GM18502 (cell line): ENCODE measurements at regions not wholly inside any gene's neighbourhood (a gene's known extent, or its start where the extent isn't known, plus 50 kb on each side); places are given as distances from the start of the nearest gene placed in this dataset.

Experiments used
- ATAC-seq: cut with Tn5 transposase; IDR thresholded peaks from one replicate; pipeline ENCODE4 v1.9.1; 2021; ENCODE audit warnings: mild to moderate bottlenecking; ENCODE audit not compliant: unreplicated experiment, poor library complexity

DNA sequence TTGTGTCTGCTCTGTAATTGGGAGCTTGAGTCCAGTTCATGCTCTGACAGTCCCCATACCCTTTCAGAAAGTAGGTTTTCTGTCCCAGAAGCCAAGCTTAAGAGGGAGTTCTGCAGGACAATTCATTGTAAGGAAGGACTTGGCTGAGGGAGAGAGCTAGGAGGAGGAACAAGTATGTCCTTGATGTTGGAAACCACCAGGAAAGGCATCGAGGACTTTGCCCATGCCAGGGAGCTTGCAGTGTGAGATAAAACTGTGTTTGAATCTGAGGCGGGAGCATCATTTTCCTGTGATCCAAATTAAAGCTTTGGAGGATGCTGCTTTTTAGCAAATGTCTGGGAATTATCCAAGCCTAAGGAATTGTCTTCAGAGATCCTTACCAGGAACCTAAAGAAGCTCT, 175.3 kb downstream of the EMP1 start:
- no peak for ATAC-seq

DNA sequence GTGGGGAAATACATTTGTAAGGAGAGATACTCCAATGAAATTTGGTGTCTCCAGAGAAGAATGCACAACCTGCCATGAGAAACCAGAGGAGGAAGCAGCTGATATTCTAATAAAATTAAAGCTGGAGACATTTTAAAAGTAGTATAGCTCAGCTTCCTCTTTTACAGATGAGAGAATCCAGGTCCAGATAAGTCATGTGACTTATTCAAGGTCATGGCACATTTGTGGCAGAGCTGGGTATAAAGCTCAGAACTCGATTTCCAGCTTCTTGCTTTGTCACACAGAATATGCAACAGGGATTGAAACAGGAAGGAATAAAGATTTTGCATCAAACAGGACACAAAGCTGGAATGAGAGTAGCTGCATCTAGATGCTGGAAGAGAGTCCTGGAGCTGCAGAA, 174.8 kb downstream of the EMP1 start:
- no peak for ATAC-seq

DNA sequence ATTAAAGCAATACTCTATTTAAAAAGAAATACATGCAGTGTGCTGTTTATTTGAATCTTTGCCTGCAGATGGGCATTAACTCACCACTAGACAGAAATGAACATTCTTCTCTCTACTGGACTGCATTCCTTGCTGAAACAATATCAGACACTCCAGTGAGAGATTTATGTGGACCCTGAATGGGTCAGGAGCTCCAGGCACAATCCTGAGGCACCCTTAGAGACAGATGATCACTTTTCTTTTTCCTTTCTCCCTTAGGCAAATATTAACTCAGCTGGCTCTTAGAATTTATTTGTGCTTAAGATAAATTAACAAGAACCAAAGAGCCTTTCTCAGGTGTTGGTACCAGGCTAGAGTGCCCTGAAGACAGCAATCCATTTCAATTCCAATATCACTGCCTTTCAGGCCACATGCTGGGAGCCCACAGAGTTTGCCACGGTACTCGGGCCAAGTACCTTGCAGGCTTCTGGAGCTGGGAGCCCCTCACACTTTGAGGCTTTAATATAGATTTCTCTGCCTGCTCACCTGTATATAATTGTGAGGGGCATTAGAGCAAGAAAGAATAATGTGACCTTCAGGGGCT, 173.0 kb downstream of the EMP1 start:
- no peak for ATAC-seq

DNA sequence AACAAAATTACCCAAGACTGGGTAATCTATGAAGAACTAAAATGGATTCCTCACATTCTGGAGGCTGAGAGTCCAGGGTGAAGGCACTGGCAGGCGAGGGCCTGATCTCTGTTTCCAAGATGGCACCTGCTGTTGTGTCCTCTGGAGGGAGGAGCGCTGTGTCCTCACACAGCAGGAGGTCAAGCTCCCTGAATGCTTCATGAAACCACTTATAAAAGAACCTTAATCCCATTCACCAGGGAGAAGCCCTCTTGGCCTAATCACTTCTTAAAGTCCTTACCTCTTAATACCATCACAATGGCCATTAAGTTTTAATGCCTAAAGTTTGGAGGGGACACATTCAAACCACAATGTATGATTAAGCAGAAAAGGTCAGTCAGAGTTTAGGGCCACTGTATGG, 172.4 kb downstream of the EMP1 start:
- ATAC-seq, result no peak

DNA sequence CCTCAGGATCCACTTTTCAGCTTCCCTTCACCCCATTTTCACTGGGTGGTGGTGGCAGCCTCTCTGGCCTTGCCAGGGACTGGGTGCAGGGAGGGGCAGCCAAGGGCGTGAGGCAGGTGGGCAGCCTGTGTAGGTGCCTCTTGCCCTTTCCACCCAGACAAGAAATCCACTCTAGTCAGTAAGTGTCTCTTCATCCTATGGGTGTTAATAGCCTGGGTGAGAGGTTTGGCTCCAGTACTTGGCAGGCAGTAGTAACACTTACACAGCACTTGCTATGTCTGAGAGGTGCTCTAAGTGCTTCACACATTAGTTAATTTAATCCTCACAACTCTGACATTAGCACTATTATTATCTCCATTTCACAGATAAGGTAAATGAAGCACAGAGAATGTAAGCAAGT, 171.9 kb downstream of the EMP1 start:
- no peak for ATAC-seq

DNA sequence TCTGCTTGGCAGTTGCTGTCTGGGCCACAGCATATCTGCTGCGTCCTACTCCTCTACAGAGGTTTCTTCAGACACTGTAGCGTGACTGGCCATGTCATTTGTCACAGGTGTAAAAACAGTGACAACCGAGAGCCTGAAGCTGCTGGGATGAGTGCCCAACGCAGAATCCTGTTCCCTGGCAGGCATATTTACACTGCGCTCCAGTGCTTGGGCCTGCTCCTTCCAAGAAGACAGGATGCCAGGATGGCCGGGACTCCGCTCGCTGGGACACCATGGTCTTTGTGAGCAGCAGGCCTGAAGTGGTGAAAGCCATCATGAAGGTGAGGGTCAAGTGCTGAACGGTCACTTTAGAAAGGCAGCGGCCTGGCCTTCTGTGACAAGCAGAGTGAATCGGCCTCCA, 171.4 kb downstream of the EMP1 start:
- ATAC-seq, result no peak

DNA sequence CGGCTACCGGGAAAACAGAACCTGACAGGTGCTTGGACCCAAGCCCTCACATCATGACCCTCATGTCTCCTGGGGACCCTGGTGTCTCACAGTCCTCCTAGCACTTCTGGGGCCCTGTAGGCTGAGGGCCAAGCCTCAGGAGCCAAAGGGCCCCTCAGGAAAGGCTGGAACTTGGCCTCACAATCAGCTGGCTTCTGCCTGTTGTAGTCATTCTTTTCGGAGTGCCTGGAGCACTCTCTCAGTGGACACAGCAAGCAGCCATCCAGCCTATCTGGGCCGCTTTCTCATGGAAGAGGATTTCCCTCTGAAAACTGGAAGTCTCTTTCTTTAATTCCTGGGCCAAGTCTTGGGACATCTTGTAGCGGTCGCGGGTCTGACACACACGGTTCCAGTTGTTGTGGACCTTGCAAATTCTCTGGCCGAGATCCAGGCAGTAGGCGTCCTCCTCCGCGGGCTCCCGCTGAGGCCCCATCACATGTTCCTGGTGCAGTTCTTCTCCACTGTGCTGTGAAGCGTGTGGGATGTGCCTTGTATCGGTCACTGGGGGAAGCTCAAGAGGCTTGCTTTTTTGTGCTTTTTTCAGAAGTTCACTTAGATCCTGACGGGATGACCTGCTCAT, 169.3 kb downstream of the EMP1 start:
- no peak for ATAC-seq

DNA sequence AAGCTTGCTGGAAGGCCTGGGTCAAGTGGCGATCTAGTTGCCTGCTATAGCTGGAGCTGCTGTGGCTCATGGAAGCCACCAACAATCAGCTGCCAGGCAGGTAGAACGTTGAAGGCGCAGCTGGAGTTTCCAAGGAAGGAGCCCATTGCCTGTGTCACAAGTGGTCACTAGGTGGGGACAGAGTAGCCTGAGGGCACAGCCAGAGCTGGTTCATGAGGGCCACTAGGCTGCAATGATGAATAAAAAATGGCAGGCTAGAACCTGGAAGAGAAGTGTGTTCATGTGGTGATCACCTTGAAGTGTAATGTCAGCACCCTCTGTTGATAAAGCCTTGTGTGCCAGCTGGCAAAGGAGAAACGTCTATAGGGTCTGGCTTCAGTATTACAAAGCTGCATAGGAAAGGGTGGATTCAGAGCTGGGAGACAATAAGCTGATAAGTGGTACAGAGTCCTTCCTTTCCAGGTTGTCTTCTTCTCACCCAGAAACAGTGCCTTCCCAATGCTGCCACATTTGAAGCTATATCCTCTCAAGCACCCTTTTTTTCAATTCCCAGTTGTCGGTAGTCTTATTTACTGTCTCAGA, 165.8 kb downstream of the EMP1 start:
- peak; percentile 94 for ATAC-seq

DNA sequence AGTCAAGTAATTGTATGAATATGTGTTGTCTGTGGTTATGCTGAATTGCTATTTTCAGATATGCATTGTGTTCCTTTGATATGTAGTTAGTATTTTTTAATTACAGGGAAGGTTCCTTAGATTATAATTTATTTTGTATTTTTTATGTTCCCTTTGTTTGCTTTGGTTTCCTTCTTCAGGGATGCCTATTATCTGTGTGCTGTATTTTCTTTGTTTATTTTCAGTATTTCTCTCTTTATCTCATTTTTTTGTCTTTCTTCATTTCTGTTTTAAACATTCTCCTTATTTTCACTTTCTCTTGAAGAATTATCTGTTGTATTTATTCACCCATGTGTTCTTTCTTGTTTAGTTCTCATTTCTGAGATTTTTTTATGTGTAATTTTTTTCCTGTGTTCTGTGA, 163.1 kb downstream of the EMP1 start:
- no peak for ATAC-seq

DNA sequence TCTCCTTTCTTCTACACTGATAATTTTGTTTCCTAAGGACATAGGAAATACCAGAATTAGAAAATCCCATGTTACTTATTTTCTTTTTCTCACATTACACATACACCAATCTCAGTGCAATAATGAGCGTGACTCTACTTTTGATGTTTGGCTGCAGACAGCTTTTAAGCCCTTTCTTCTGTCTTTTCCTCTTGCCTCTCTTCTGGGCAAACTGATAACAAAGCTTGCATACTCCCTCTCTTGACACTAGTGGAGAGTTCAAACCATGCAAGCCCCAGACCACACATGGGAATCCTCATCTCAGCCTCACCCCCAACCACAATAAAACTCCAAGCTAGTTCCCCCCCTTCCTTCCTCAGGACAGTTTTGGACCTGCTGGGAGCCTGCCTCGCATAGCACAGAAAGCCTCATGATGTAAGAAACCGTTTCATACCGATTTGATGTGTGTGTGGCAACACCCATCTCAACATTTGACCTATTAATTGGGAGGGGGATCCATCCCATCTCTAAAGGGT, 161.9 kb downstream of the EMP1 start:
- ATAC-seq, result no peak

DNA sequence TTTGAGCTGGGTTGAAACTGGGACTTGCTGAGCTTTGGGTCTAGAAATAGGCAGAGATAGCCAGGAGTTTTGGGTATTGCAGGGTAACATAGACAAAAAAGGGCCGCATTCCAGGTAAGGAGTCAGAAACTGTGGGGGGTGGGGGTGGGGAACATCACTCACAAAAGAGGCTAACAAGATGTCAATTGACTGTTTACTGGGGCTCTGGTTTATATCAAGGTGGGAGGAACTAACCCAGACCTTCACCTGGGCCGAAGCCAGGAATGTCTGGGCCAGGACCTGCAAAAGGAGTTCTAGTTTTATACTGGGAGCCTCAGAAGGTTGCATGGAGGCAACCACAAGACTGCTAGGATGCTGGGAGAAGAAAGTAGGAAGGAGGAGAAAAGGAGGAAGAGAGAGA, 154.4 kb downstream of the EMP1 start:
- no peak for ATAC-seq

DNA sequence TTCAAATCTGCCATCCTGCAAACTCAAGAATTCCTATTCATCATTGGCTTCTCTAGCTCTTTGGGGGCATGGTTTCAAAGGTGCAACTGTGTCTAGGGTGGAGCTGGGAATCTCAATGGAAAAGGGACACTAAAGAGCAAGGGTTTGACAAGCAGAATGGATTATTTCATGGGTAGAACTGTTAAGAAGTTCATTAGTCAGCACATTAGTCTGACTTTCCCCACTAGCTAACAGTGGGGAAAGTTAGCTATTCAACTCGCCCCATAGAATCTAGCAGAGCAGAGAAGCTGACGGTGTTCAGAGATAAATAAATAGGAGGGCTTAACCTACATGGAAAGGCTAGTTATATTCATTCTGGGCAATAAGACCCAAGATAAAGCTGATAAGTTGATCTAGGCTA, 153.9 kb downstream of the EMP1 start:
- ATAC-seq, result no peak

DNA sequence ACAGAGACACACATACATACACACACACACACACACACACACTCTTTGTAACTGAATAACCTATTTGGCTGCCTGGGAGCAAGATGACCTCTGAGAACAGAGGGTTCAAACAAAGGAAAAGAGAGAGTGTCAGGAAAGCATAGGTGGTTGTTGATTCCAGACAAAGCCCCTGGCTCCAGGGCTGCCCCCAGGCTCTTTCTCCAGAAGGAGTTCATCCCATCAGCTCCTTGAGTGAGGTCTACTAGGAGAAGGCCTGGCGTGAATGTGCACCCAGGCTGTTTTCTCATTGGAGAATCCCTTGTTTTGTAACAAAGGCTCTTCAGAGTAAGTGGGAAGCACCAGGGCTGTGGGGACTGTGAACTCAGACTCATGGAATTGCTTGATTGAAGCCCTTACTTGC, 151.9 kb downstream of the EMP1 start:
- ATAC-seq, result no peak

DNA sequence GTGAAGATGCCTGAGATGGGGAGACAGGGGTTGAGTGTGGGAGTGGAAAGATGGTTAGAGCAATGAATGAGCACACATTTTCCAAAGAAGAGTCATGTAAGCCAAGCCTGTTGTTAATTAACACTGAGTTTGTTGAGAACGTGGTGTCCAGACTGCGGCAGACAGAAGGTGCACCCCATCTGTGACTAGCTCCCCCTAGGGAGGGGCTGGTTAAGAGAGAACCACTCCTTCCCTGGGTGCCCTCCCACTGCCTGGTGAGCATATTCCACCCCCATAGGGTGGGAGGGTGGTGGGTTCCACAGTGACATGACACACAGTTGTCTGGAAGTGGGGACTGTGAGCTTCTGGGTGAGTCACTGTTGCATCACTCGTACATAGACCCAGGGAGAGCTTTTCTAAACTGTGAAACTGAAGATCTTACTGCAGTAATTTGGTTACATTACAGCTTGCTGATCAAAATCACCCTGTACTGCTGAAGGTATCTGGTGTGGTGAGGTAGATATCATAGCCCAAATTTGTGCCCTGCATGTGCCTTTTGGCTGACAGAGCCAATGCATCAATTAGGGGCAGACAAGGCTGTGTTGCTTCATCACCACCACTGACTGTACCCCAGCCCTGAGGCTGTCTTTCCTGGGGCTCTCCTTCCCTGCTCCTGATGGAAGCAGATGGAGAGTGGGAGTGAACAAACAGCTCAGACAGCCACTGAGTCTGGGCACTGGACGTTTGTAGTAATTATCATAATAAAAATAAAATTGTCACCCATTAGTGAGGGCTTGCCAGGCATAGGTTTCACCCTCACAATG, 150.9 kb downstream of the EMP1 start:
- ATAC-seq, result no peak

DNA sequence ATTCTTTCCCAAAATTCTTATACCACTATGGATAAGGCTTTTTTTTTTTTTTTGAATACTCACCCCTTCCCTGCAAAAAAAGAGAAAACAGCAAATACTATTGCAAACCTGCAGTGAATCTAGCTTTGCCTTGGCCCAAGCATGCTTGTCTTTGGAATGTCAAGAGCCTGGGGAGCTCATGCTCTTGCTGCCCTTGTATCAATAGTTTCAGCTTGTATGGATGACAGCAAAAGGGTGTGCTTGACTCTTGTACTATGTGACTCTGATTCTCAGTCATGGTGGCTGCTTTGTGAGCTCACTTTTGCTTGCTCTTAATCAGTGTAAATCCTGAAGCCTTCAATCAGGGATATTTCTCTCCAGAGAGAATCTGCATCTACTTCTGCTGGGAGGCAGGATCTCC, 149.2 kb downstream of the EMP1 start:
- no peak for ATAC-seq

DNA sequence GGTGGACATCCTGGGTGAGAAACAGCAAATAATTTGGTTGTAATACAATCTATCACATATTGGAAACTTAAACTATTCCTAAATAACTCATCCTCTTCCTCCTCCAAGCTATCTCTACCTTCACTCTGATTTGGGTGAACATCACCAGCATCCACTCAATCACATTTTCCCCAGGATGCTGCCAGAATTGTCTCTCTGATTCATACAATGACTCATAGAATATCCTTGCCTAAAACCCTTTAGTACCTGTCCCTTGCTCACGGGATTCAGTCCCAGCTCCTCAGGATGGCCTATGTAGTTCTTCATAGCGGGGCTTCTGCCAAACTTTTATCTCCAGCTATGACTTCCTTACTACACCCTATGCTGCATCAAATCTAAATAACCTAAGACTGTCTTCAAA, 146.8 kb downstream of the EMP1 start:
- ATAC-seq, result no peak

DNA sequence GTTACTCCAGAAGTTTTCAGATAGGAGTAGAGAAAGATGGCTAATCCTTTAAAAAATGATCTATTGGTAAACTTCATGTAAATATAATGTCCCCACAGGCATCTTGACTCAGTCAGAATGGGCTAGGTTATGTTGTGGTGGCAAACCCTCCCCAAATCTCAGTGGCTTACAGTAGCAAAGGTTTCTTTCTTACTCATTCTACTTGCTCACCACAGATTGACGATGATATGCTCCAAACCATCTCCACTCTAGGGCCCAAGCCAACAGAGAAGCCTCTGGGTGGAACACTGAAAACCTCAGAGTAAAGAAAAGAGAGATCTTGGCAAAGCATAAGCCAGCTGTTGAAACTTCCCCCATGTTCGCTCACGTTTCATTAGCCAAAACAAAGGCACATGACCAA, 146.4 kb downstream of the EMP1 start:
- ATAC-seq, result no peak

DNA sequence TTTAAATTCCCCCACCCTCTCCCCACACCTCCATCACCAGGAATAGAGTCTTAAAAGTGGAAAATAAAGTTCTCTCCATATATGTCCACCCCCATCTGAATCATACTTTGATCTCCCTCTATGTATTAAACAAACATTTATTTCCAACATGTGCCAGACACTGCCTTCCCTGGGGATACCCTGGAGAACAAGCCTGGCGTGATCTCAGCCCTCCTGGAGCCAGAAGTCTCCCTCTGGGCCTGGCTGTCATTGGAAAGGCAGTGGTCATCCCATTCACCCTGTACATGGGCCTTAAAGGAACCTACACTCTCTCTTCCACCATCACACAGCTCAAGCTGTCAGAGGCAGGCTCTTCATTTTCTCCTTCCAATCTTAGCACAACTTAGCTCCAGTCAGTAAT, 143.6 kb downstream of the EMP1 start:
- ATAC-seq, result no peak

DNA sequence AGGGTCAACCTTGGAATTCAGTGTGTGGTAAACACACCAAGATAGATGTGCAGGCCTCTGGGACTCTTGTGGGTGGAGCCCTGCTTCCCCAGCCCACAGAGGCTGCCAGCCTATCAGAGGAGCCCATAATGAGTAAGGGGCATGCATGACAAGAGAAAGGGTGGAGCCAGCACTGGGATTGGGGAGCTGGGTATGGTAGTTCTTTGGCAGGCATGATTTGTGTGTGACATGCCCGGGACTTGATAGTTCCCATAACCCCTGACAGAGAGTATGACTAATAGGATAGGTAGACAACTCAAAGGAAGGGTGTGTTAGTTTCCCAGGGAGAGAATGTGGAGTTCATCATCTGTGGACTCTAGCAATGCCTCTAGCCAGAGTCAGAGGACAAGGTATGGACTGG, 143.0 kb downstream of the EMP1 start:
- ATAC-seq, result no peak

DNA sequence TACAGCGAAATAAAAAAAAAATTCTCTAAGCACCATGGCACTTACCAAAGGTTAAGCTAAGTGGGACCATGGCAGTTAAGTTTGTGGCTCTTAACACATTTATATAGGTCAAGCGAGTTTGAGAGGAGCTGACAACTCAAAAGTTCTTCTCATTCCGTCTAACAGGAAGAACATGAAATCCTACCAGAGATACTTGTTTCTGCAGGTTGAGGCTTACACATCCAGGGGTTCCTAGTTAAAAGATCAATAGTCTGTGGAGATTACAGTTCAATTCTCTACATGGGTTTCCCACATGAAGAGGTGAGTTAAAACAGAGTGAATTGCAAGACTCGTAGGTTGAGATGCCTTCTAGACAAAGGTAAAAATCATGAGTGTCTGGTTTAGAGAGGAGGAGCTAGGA, 142.6 kb downstream of the EMP1 start:
- no peak for ATAC-seq

DNA sequence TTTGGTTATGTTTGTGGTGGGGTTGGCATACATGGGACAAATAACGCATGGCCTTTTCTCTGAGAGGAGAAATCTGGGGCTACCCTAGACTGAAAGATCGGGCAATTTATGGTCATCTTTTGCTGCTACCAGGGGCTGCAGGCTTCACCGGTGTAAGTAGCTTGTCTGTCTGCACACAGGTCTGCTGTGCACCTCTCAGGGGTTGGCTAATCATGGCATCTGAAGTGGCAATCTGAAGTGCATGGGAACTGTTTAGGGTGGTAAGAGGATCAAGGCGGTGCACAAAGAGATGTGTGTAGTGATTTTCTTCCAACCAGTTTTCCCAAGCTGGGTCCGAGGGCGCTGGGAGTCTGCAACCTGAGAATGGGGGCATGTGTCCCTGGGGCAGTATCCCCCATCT, 141.3 kb downstream of the EMP1 start:
- ATAC-seq, result no peak
